Thoracic aorta (tissue), 2 donors: ENCODE measurements at regions not wholly inside any gene's neighbourhood (a gene's known extent, or its start where the extent isn't known, plus 50 kb on each side); places are given as distances from the start of the nearest gene placed in this dataset.

ENCODE experiments used
- ATAC-seq: fragments of 150-250 bp; one replicate; pipeline ENCODE4 v1.8.0; 2017; ENCODE audit warnings: low read depth; ENCODE audit not compliant: insufficient number of reproducible peaks, low FRiP score
- DNase-seq: peaks from one replicate; pipeline ENCODE4 v3.0.0-alpha.2; 2020; ENCODE audit warnings: low spot score
- H3K27ac ChIP-seq, 2 donors: fragments of 200-600 bp; sonication (generic); 1 replicate in 1 of 2; 2 replicates in 1 of 2; pipeline ENCODE4 v1.5.1; 2016; ENCODE audit warnings: mild to moderate bottlenecking in 2 of 2, moderate library complexity in 2 of 2
- H3K27me3 ChIP-seq: fragments of 200-600 bp; sonication (generic); replicated peaks from 2 replicates; pipeline ENCODE4 v1.6.0; 2016; ENCODE audit warnings: mild to moderate bottlenecking; ENCODE audit not compliant: insufficient read depth
- H3K36me3 ChIP-seq: fragments of 200-600 bp; sonication (generic); one replicate; pipeline ENCODE4 v1.5.1; 2016
- H3K4me1 ChIP-seq, 2 donors: fragments of 200-600 bp; sonication (generic); 1 replicate in 1 of 2; 2 replicates in 1 of 2; pipeline versions ENCODE4 v1.5.1 to v1.6.0; 2016; ENCODE audit warnings: low read depth in 2 of 2, mild to moderate bottlenecking in 1 of 2; ENCODE audit not compliant: control insufficient read depth in 1 of 2
- H3K4me3 ChIP-seq: fragments of 200-600 bp; sonication (generic); 2 replicates; pipeline ENCODE4 v1.5.1; 2016; ENCODE audit warnings: mild to moderate bottlenecking
- H3K9me3 ChIP-seq: fragments of 200-600 bp; sonication (generic); 2 replicates; pipeline ENCODE4 v1.5.1; 2016
- CTCF ChIP-seq: fragments of 200-600 bp; sonication (generic); IDR thresholded peaks from one replicate; pipeline ENCODE4 v1.5.1; 2019; ENCODE audit warnings: antibody characterized with exemption

GRCh38 chr5:36786448-36787012 lies 90.0 kb upstream of the NIPBL start:
- no peak for TF ChIP-seq CTCF
- H3K27me3 ChIP-seq = no peaks in the 10 kb centered on the region
- DNase-seq (no peak), ATAC-seq (no peak)
- H3K36me3 ChIP-seq = no peaks in the 10 kb centered on the region
- no peak overlapping the region for H3K27ac ChIP-seq
- H3K9me3 ChIP-seq = no peaks in the 10 kb centered on the region
- H3K4me3 ChIP-seq = no peak overlapping the region
- no peaks in the 10 kb centered on the region for H3K4me1 ChIP-seq

- H3K9me3 ChIP-seq = no peaks in the 10 kb centered on the region
- no peak overlapping the region for H3K27ac ChIP-seq
- ATAC-seq = no peak
- no peaks in the 10 kb centered on the region for H3K4me1 ChIP-seq
- no peak for DNase-seq
- TF ChIP-seq CTCF = no peak
- H3K36me3 ChIP-seq = no peaks in the 10 kb centered on the region
- H3K27me3 ChIP-seq = no peaks in the 10 kb centered on the region
- H3K4me3 ChIP-seq = no peak overlapping the region
Measured at GRCh38 chr5:36787365-36788093, 89.0 kb upstream of the NIPBL start.

GRCh38 chr5:36790847-36791246 lies 85.7 kb upstream of the NIPBL start:
- no peak for DNase-seq
- ATAC-seq = no peak
- H3K9me3 ChIP-seq = no peaks in the 10 kb centered on the region
- no peak for TF ChIP-seq CTCF
- no peaks in the 10 kb centered on the region for H3K36me3 ChIP-seq
- H3K4me3 ChIP-seq = no peak overlapping the region
- H3K27ac ChIP-seq = no peak overlapping the region
- no peaks in the 10 kb centered on the region for H3K4me1 ChIP-seq
- no peaks in the 10 kb centered on the region for H3K27me3 ChIP-seq

GRCh38 chr5:36792560-36793180 lies 83.9 kb upstream of the NIPBL start:
- H3K27me3 ChIP-seq = no peaks in the 10 kb centered on the region
- no peak overlapping the region for H3K27ac ChIP-seq
- no peak for TF ChIP-seq CTCF
- H3K4me3 ChIP-seq = no peak overlapping the region
- no peaks in the 10 kb centered on the region for H3K9me3 ChIP-seq
- no peak for DNase-seq
- H3K36me3 ChIP-seq = no peaks in the 10 kb centered on the region
- no peak for ATAC-seq
- no peaks in the 10 kb centered on the region for H3K4me1 ChIP-seq

- DNase-seq (no peak), ATAC-seq (no peak)
- H3K4me3 ChIP-seq = no peak overlapping the region
Measured at GRCh38 chr5:36795366-36795765, 81.2 kb upstream of the NIPBL start.

More at GRCh38 chr5:36795366-36795765, 81.2 kb upstream of the NIPBL start:
- H3K36me3 ChIP-seq = no peaks in the 10 kb centered on the region
- no peak overlapping the region for H3K27ac ChIP-seq
- no peak for TF ChIP-seq CTCF
- H3K9me3 ChIP-seq = no peaks in the 10 kb centered on the region
- no peaks in the 10 kb centered on the region for H3K27me3 ChIP-seq
- H3K4me1 ChIP-seq = no peaks in the 10 kb centered on the region
